PC-9 (cell line): ENCODE measurements at regions not wholly inside any gene's neighbourhood (a gene's known extent, or its start where the extent isn't known, plus 50 kb on each side); places are given as distances from the start of the nearest gene placed in this dataset.

ENCODE experiments used
- BruUV-seq: library from RNA; stranded (reverse); fragments of 400-500 nt; replicated peaks from 2 replicates; lab custom pipeline; 2021; lab: Mats Ljungman, UMichigan
- CTCF ChIA-PET: fragments of 300-600 bp; sonication (Branson Sonifier 250); formaldehyde crosslinking; loops from one replicate; lab custom pipeline; 2022; ENCODE audit warnings: antibody characterized with exemption; lab: Charles Lee
- POLR2A ChIA-PET: fragments of 300-600 bp; sonication (Branson Sonifier 250); formaldehyde crosslinking; loops from one replicate; lab custom pipeline; 2022; ENCODE audit warnings: antibody characterized with exemption; ENCODE audit not compliant: unreplicated experiment; lab: Charles Lee
- DNase-seq, 2 experiments: peaks; one replicate each; pipeline versions ENCODE4 v3.0.0 to v3.0.0-alpha.2; 2015 to 2022; ENCODE audit warnings: mixed read lengths in 1 of 2
- H2AFZ ChIP-seq: fragments of 200-600 bp; sonication (generic); 2 replicates; pipeline ENCODE4 v1.8.1; 2017; ENCODE audit warnings: antibody characterized with exemption
- H3F3A ChIP-seq: fragments of 200-600 bp; sonication (generic); 2 replicates; pipeline ENCODE4 v1.8.1; 2017; ENCODE audit warnings: antibody characterized with exemption, mild to moderate bottlenecking, low read depth; ENCODE audit not compliant: insufficient read depth
- H3K27ac ChIP-seq: fragments of 200-600 bp; sonication (generic); 2 replicates; pipeline ENCODE4 v1.6.1; 2016; ENCODE audit warnings: mixed run types
- H3K27me3 ChIP-seq: fragments of 200-600 bp; sonication (generic); 2 replicates; pipeline ENCODE4 v1.6.1; 2016; ENCODE audit warnings: low read depth, mixed run types; ENCODE audit not compliant: insufficient read depth
- H3K36me3 ChIP-seq: fragments of 200-600 bp; sonication (generic); 2 replicates; pipeline ENCODE4 v1.6.1; 2016; ENCODE audit warnings: low read depth, mixed run types
- H3K4me1 ChIP-seq: fragments of 200-600 bp; sonication (generic); replicated peaks from 2 replicates; pipeline ENCODE4 v1.6.1; 2016; ENCODE audit warnings: mixed run types; ENCODE audit not compliant: insufficient read depth
- H3K4me2 ChIP-seq: fragments of 200-600 bp; sonication (generic); 2 replicates; pipeline ENCODE4 v1.6.1; 2017; ENCODE audit warnings: mixed run types
- H3K4me3 ChIP-seq: fragments of 200-600 bp; sonication (generic); 2 replicates; pipeline ENCODE4 v1.6.1; 2016; ENCODE audit warnings: mixed run types
- H3K79me2 ChIP-seq: fragments of 200-600 bp; sonication (generic); 2 replicates; pipeline ENCODE4 v1.6.1; 2017; ENCODE audit warnings: low read depth, mixed run types
- H3K9me2 ChIP-seq: fragments of 200-600 bp; sonication (generic); 2 replicates; pipeline ENCODE4 v1.8.1; 2017; ENCODE audit warnings: mild to moderate bottlenecking; ENCODE audit not compliant: insufficient read depth
- H3K9me3 ChIP-seq: fragments of 200-600 bp; sonication (generic); 2 replicates; pipeline ENCODE4 v1.8.1; 2016; ENCODE audit warnings: low read depth; ENCODE audit not compliant: insufficient read depth
- H4K20me1 ChIP-seq: fragments of 200-600 bp; sonication (generic); 2 replicates; pipeline ENCODE4 v1.8.1; 2017; ENCODE audit not compliant: insufficient read depth
- CTCF ChIP-seq: fragments of 200-600 bp; sonication (generic); conservative IDR thresholded peaks from 2 replicates; pipeline ENCODE4 v1.6.1; 2017; ENCODE audit warnings: mixed run types, antibody characterized with exemption, mild to moderate bottlenecking, moderate library complexity
- EZH2 ChIP-seq: fragments of 200-600 bp; sonication (generic); IDR thresholded peaks from 2 replicates; pipeline ENCODE4 v1.8.0; 2017; ENCODE audit warnings: antibody characterized with exemption, low read depth
- intact Hi-C: fragments of 100-400 bp; cut with micrococcal nuclease; formaldehyde crosslinking; loops from one replicate; pipeline ENCODE4 v1.10.0; 2022; ENCODE audit not compliant: unreplicated experiment

- intact Hi-C loops: no loop called here
- Histone ChIP-seq H3K9me3 (peaks cover 6% of the 10 kb centered on the region; the same call in 1 of the 2 replicates), H3K9me2 (no peaks in the 10 kb centered on the region; the same call in 1 of the 2 replicates), H3K27me3 (no peaks in the 10 kb centered on the region), H3K27ac (no peak overlapping the region), H3K4me3 (no peak overlapping the region), H3K36me3 (no peaks in the 10 kb centered on the region), H3F3A (peaks cover 8% of the 10 kb centered on the region; the same call in 1 of the 2 replicates), H3K4me2 (no peak overlapping the region), H4K20me1 (0 out of 2 replicates have a peak, but pooled peaks cover 3% of the 10 kb centered on the region), H3K79me2 (no peaks in the 10 kb centered on the region), H3K4me1 (peaks cover 35% of the 10 kb centered on the region), H2AFZ (no peak overlapping the region)
- ChIA-PET POLR2A (no interaction called here), CTCF (no interaction called here)
- no peak for TF ChIP-seq CTCF
- TF ChIP-seq EZH2: no peak
- DNase-seq: peak in 1 of 2 experiments; percentile 61
- BruUV-seq: no TSS peak
Measured at GRCh38 chr2:14749884-14750283, 117.4 kb downstream of the LRATD1 start.

- Histone ChIP-seq H3K4me2 (no peak overlapping the region), H3K4me1 (peaks cover 37% of the 10 kb centered on the region), H3F3A (peaks cover 8% of the 10 kb centered on the region; the same call in 1 of the 2 replicates), H3K27ac (no peak overlapping the region), H2AFZ (no peak overlapping the region), H3K79me2 (no peaks in the 10 kb centered on the region), H3K4me3 (no peak overlapping the region), H3K36me3 (no peaks in the 10 kb centered on the region), H3K9me2 (no peaks in the 10 kb centered on the region; the same call in 1 of the 2 replicates), H3K9me3 (peaks cover 6% of the 10 kb centered on the region; the same call in 1 of the 2 replicates), H4K20me1 (0 out of 2 replicates have a peak, but pooled peaks cover 3% of the 10 kb centered on the region), H3K27me3 (no peaks in the 10 kb centered on the region)
- intact Hi-C loops: no loop called here
- ChIA-PET POLR2A (no interaction called here), CTCF (no interaction called here)
- TF ChIP-seq EZH2: no peak
- no peak for TF ChIP-seq CTCF
- BruUV-seq: no TSS peak
- no peak for DNase-seq
Measured at GRCh38 chr2:14750433-14750832, 117.9 kb downstream of the LRATD1 start.

- 0 out of 2 replicates have a peak, but pooled peaks cover 3% of the 10 kb centered on the region for H4K20me1 ChIP-seq
- ChIA-PET POLR2A (no interaction called here), CTCF (no interaction called here)
- peak overlapping the region; percentile 38 for H3K4me2 ChIP-seq
- peaks cover 48% of the 10 kb centered on the region for H3K4me1 ChIP-seq
- TF ChIP-seq EZH2: no peak
- TF ChIP-seq CTCF: no peak
- no peak overlapping the region for H2AFZ ChIP-seq
- DNase-seq: peak; percentile 53 to 75
- peaks cover 5% of the 10 kb centered on the region; the same call in 1 of the 2 replicates for H3K9me3 ChIP-seq
- H3K27ac ChIP-seq: no peak overlapping the region
- peaks cover 12% of the 10 kb centered on the region; the same call in 1 of the 2 replicates for H3F3A ChIP-seq
- intact Hi-C loops: no loop called here
- no TSS peak for BruUV-seq
- no peak overlapping the region for H3K4me3 ChIP-seq
- no peaks in the 10 kb centered on the region for H3K36me3 ChIP-seq
- no peaks in the 10 kb centered on the region for H3K79me2 ChIP-seq
- no peaks in the 10 kb centered on the region; the same call in 1 of the 2 replicates for H3K9me2 ChIP-seq
- H3K27me3 ChIP-seq: no peaks in the 10 kb centered on the region
Measured at GRCh38 chr2:14751581-14751980, 119.1 kb downstream of the LRATD1 start.
